ENCODE measurements at regions not wholly inside any gene's neighbourhood (a gene's known extent, or its start where the extent isn't known, plus 50 kb on each side); places are given as distances from the start of the nearest gene placed in this dataset.

GRCh38 chr21:25176637-25177412, 430.5 kb downstream of the MRPL39 start (continued):
- TF ChIP-seq, protein P1, sequence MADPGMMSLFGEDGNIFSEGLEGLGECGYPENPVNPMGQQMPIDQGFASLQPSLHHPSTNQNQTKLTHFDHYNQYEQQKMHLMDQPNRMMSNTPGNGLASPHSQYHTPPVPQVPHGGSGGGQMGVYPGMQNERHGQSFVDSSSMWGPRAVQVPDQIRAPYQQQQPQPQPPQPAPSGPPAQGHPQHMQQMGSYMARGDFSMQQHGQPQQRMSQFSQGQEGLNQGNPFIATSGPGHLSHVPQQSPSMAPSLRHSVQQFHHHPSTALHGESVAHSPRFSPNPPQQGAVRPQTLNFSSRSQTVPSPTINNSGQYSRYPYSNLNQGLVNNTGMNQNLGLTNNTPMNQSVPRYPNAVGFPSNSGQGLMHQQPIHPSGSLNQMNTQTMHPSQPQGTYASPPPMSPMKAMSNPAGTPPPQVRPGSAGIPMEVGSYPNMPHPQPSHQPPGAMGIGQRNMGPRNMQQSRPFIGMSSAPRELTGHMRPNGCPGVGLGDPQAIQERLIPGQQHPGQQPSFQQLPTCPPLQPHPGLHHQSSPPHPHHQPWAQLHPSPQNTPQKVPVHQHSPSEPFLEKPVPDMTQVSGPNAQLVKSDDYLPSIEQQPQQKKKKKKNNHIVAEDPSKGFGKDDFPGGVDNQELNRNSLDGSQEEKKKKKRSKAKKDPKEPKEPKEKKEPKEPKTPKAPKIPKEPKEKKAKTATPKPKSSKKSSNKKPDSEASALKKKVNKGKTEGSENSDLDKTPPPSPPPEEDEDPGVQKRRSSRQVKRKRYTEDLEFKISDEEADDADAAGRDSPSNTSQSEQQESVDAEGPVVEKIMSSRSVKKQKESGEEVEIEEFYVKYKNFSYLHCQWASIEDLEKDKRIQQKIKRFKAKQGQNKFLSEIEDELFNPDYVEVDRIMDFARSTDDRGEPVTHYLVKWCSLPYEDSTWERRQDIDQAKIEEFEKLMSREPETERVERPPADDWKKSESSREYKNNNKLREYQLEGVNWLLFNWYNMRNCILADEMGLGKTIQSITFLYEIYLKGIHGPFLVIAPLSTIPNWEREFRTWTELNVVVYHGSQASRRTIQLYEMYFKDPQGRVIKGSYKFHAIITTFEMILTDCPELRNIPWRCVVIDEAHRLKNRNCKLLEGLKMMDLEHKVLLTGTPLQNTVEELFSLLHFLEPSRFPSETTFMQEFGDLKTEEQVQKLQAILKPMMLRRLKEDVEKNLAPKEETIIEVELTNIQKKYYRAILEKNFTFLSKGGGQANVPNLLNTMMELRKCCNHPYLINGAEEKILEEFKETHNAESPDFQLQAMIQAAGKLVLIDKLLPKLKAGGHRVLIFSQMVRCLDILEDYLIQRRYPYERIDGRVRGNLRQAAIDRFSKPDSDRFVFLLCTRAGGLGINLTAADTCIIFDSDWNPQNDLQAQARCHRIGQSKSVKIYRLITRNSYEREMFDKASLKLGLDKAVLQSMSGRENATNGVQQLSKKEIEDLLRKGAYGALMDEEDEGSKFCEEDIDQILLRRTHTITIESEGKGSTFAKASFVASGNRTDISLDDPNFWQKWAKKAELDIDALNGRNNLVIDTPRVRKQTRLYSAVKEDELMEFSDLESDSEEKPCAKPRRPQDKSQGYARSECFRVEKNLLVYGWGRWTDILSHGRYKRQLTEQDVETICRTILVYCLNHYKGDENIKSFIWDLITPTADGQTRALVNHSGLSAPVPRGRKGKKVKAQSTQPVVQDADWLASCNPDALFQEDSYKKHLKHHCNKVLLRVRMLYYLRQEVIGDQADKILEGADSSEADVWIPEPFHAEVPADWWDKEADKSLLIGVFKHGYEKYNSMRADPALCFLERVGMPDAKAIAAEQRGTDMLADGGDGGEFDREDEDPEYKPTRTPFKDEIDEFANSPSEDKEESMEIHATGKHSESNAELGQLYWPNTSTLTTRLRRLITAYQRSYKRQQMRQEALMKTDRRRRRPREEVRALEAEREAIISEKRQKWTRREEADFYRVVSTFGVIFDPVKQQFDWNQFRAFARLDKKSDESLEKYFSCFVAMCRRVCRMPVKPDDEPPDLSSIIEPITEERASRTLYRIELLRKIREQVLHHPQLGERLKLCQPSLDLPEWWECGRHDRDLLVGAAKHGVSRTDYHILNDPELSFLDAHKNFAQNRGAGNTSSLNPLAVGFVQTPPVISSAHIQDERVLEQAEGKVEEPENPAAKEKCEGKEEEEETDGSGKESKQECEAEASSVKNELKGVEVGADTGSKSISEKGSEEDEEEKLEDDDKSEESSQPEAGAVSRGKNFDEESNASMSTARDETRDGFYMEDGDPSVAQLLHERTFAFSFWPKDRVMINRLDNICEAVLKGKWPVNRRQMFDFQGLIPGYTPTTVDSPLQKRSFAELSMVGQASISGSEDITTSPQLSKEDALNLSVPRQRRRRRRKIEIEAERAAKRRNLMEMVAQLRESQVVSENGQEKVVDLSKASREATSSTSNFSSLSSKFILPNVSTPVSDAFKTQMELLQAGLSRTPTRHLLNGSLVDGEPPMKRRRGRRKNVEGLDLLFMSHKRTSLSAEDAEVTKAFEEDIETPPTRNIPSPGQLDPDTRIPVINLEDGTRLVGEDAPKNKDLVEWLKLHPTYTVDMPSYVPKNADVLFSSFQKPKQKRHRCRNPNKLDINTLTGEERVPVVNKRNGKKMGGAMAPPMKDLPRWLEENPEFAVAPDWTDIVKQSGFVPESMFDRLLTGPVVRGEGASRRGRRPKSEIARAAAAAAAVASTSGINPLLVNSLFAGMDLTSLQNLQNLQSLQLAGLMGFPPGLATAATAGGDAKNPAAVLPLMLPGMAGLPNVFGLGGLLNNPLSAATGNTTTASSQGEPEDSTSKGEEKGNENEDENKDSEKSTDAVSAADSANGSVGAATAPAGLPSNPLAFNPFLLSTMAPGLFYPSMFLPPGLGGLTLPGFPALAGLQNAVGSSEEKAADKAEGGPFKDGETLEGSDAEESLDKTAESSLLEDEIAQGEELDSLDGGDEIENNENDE (IDR thresholded peaks at IDR 0.05; ENCODE audit: insufficient replicate concordance, low read length) = no peak
- TF ChIP-seq EP300 (IDR thresholded peaks at IDR 0.05; ENCODE audit: borderline replicate concordance in 1 of 2, low read depth in 2 of 2, low read length in 2 of 2) (no peak), ASH2L (IDR thresholded peaks at IDR 0.05; ENCODE audit: low read length) (no peak), BACH1 (IDR thresholded peaks at IDR 0.05; ENCODE audit: low read length) (no peak), PHF8 (conservative IDR thresholded peaks at IDR 0.05; ENCODE audit: low read depth, low read length) (no peak), ZNF274 (IDR thresholded peaks at IDR 0.05; ENCODE audit: borderline replicate concordance, extremely low read depth, low read length) (no peak)
